IPS DF 4.7 (cell line): ENCODE measurements at regions not wholly inside any gene's neighbourhood (a gene's known extent, or its start where the extent isn't known, plus 50 kb on each side); places are given as distances from the start of the nearest gene placed in this dataset.

ENCODE experiments used
- DNase-seq: peaks from one replicate; pipeline ENCODE4 v3.0.0-alpha.2; 2013; ENCODE audit warnings: low spot score; ENCODE audit errors: extremely low read depth

GRCh38 chr21:21605521-21605920 is 607.3 kb downstream of the NCAM2 start:
- no peak for DNase-seq

DNA sequence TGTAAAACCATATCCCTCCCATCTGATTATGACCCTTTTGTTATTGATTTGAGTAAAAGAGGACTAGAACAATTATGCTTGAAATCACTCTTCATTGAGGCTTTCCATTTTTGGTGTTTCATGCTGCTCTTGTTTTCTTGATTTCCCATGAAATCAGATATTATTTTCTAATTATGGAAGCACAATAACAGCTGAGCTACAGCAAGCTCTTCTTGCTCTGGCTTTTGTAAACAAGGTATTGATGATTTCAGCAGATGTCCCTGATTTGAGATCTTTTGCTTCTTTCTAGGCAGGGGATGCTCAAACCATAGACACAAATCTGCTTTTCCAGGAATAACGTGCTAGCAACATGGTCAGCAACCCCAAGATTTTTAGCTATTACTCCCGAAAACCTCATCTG is 607.8 kb downstream of the NCAM2 start:
- DNase-seq, result no peak

DNA sequence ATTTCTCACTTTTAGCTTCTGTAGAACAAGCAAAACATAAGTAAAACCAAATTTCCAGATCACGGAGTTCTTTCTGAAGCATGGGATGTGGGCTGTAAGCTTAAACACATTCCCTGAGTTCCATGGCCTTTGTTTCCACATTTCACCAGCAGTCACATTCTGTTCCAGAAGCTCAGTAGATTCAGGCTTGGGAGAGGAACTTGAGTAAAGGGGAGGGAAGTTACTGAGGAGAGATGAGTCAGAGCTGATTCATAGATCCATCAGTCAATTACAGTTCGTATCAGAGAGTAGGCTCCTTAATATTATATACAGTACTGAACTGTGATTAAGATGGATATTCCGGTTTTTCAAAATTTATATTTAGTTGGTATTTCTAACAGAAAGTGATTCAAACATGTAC is 614.3 kb downstream of the NCAM2 start:
- DNase-seq, result no peak

GRCh38 chr21:21614966-21615365 is 616.8 kb downstream of the NCAM2 start:
- DNase-seq, result no peak

GRCh38 chr21:21622460-21623234 is 624.4 kb downstream of the NCAM2 start:
- no peak for DNase-seq

- DNase-seq, result no peak
Measured at GRCh38 chr21:21624674-21625073, 626.5 kb downstream of the NCAM2 start.

DNA sequence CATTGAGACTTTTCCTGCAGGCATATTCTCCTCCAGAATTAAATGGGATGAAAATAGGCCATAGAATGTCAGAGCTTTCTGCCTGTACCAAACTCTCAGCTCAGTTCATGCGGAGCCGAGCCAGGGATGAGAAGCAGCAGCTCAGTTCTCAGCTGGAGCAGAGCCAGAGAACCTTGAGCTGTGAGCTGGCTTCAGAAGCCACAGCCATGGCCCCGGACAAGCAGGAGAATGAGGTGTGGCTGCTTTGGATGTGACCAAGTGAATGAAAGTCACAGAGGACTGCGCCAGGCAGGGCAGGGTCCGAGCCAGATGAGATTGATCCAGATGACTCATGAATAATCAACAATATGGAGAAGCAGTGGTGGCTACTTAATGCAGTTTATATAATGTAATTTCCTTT is 633.8 kb downstream of the NCAM2 start:
- no peak for DNase-seq

GRCh38 chr21:21632926-21633325 is 634.7 kb downstream of the NCAM2 start:
- no peak for DNase-seq

DNA sequence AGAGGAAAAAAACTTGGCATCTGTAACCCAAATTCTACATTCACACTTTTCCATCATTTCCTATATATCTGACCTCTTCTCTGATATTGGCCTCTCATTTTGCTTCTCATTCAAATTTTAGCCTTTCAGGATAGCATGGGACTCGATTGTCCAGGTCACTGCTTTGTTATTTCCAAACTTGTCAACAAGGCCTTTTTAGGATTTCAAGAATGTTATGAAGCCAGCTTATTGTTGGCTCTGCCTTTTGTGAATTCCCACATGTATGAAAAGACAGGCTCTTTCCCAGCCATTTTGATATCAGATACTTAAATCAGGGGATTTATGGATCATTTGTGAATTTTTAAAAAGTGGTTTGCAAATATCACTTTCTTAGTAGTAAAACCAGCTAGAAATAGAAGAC is 663.5 kb downstream of the NCAM2 start:
- no peak for DNase-seq

DNA sequence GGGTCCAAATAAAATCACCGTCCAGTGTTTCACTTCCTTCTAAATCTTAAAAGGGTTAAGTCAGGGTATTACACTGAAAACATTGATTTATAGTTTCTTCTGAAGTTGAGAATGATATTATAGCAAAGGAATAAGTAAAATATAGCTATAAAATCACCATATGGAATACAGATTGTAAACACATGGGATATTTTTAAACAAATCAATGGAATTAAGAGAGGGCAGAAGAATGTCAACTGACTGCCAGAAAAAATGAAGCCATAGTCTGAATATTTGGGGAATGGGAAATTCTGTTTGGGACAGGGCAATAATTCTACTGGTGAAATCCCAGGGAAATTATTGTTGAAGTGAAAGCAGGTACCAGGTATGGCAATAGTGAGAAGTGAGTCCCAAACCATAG is 664.6 kb downstream of the NCAM2 start:
- DNase-seq, result no peak

DNA sequence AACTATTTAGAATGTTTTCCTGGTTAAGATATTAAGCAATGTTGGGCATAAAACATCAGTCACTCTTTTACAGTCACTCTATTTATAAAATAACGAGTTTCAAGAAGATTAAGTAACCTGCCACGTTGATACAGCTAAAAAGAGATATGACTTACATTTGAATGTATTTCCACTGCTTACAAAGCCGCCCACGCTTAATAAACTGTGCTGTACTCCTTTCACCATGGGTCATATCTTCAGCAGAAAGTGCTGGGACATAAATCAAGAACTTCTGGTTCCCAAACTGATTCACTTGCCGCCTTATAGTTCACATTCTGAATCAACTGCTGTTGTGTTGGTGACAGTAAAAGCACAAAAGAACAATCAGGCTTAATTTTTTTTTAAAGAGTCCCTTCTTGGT is 666.7 kb downstream of the NCAM2 start:
- DNase-seq, result no peak

DNA sequence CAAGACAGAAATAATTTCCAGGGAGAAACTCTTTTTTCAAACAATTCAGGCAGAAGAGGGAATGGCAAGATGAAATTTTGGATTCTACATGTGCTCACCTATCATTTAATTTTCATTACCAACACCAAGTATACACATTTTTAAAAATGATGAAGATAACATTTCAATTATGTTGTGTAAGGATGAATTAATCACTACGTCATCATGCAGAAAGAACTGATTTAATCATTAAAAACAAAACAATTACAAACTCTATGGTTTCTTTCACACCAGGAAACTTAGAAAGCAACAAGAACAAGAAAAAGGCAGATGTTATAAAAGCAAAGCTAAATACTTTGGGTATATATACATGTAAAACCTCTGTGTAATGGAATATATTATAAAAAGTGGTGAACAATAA is 668.5 kb downstream of the NCAM2 start:
- no peak for DNase-seq

DNA sequence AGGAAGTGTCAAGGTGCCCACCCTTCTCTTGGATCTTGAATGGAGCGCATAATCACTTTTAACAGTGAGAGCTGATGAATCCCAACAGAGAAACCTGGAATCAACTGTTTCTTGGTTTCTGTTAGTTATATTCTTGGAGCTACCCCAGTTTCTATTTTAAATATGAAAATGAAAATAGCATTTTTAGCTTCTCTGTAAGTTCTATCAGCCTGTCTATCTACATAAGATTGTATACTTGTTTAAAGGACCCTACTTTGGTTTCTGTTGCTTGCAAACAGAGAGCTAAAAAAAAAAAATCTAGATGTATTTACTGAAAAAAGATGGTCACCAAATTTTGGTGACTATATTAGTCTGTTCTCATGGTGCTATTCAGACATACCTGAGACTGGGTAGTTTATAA is 670.0 kb downstream of the NCAM2 start:
- DNase-seq, result no peak

GRCh38 chr21:21673959-21674358 is 675.8 kb downstream of the NCAM2 start:
- no peak for DNase-seq

GRCh38 chr21:21675601-21676000 is 677.4 kb downstream of the NCAM2 start:
- DNase-seq, result no peak

DNA sequence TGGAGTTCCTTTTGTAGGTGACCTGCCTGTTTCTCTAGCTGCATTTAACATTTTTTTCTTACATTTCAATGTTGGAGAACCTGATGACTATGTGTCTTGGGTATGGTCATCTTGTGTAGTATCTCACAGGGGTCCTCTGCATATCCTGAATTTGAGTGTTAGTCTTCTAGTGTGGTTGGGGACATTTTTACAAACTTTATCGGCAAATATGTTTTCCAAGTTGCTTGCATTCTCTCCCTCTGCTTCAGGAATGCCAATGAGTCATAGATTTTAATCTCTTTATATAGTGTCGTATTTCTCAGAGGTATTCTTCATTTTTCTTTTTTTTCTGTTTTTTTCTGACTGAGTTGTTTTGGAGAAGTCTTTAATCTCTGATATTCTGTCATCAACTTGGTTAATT is 684.0 kb downstream of the NCAM2 start:
- no peak for DNase-seq

GRCh38 chr21:21688889-21689288 is 690.7 kb downstream of the NCAM2 start:
- no peak for DNase-seq

GRCh38 chr21:21690068-21690665 is 692.0 kb downstream of the NCAM2 start:
- DNase-seq, result no peak

GRCh38 chr21:21712748-21713520 is 714.7 kb downstream of the NCAM2 start:
- DNase-seq, result no peak

GRCh38 chr21:21713651-21714180 is 715.5 kb downstream of the NCAM2 start:
- no peak for DNase-seq

- DNase-seq, result no peak
Measured at GRCh38 chr21:21714426-21714825, 716.2 kb downstream of the NCAM2 start.

GRCh38 chr21:21715266-21715969 is 717.2 kb downstream of the NCAM2 start:
- no peak for DNase-seq
